Panc1 (cell line): ENCODE measurements at regions not wholly inside any gene's neighbourhood (a gene's known extent, or its start where the extent isn't known, plus 50 kb on each side); places are given as distances from the start of the nearest gene placed in this dataset.

Experiments used
- ATAC-seq: fragments of 200-7000 bp; cut with Tn5 transposase; 2 replicates; pipeline ENCODE4 v1.9.1; 2020; ENCODE audit warnings: mild to moderate bottlenecking, moderate library complexity
- BruUV-seq: library from RNA; stranded (reverse); fragments of 400-500 nt; replicated peaks from 2 replicates; lab custom pipeline; 2021; lab: Mats Ljungman, UMichigan
- CTCF ChIA-PET: fragments of 300-600 bp; sonication (Branson Sonifier 250); formaldehyde crosslinking; loops from one replicate; lab custom pipeline; 2022; ENCODE audit warnings: antibody characterized with exemption; lab: Charles Lee
- POLR2A ChIA-PET: fragments of 300-600 bp; sonication (Branson Sonifier 250); formaldehyde crosslinking; loops from one replicate; lab custom pipeline; 2022; ENCODE audit warnings: antibody characterized with exemption; lab: Charles Lee
- DNase-seq: peaks from one replicate; pipeline ENCODE4 v3.0.0-alpha.2; 2010; ENCODE audit warnings: low read depth, low spot score
- H3K27ac ChIP-seq: 2 replicates; pipeline ENCODE4 v1.5.1; 2011; ENCODE audit warnings: mild to moderate bottlenecking, low read length, inconsistent platforms
- H3K27me3 ChIP-seq: fragments of 200-500 bp; sonication (Bioruptor generic); 2 replicates; pipeline ENCODE4 v1.6.0; 2014; ENCODE audit warnings: low read length, inconsistent platforms; ENCODE audit not compliant: control insufficient read depth, insufficient read depth
- H3K36me3 ChIP-seq: fragments of 200-500 bp; sonication (Bioruptor generic); 2 replicates; pipeline ENCODE4 v1.5.1; 2014; ENCODE audit warnings: inconsistent platforms, mild to moderate bottlenecking, low read length, moderate library complexity; ENCODE audit not compliant: control insufficient read depth, insufficient read depth
- H3K4me1 ChIP-seq: 2 replicates; pipeline ENCODE4 v1.5.1; 2011; ENCODE audit warnings: inconsistent platforms, mild to moderate bottlenecking, low read length, moderate library complexity; ENCODE audit not compliant: control insufficient read depth, insufficient read depth
- H3K4me3 ChIP-seq, 2 experiments: 2 replicates each; pipeline ENCODE4 v1.5.1; 2011 to 2012; ENCODE audit warnings: low read depth in 2 of 2, low read length in 2 of 2, mild to moderate bottlenecking in 2 of 2, inconsistent platforms in 1 of 2, moderate library complexity in 1 of 2
- H3K9me3 ChIP-seq: fragments of 200-500 bp; sonication (Bioruptor generic); 2 replicates; pipeline ENCODE4 v1.5.1; 2014; ENCODE audit warnings: low read depth, mild to moderate bottlenecking, inconsistent platforms, low read length, moderate library complexity; ENCODE audit not compliant: control insufficient read depth, insufficient read depth
- POLR2AphosphoS5 ChIP-seq: IDR thresholded peaks from 2 replicates; pipeline ENCODE4 v1.6.1; 2012; ENCODE audit warnings: mild to moderate bottlenecking, low read depth, low read length, moderate library complexity
- REST ChIP-seq, 2 experiments: IDR thresholded peaks; 2 replicates each; pipeline ENCODE4 v1.6.1; 2011 to 2012; ENCODE audit warnings: low read depth in 2 of 2, control low read depth in 1 of 2, low read length in 1 of 2, mild to moderate bottlenecking in 1 of 2, moderate library complexity in 1 of 2; ENCODE audit not compliant: insufficient read depth in 1 of 2
- SIN3A ChIP-seq: IDR thresholded peaks from 2 replicates; pipeline ENCODE4 v1.6.1; 2012; ENCODE audit warnings: low read depth, mild to moderate bottlenecking, low read length, moderate library complexity, borderline replicate concordance; ENCODE audit not compliant: insufficient read depth
- TCF7L2 ChIP-seq: IDR thresholded peaks from 2 replicates; pipeline ENCODE4 v1.6.1; 2011; ENCODE audit warnings: mild to moderate bottlenecking, low read depth, low read length, inconsistent platforms
- in situ Hi-C: cut with HindIII; loops from 2 replicates; pipeline ENCODE4 v1.10.0; 2016; ENCODE audit warnings: low sequenced_read_pairs, low pct_unique_long_range_greater_than_20kb
- intact Hi-C: fragments of 100-400 bp; cut with micrococcal nuclease; formaldehyde crosslinking; loops from one replicate; pipeline ENCODE4 v1.10.0; 2022; ENCODE audit not compliant: unreplicated experiment
- TF ChIP-seq, protein P1 (sequence below): fragments of 450-650 bp; IDR thresholded peaks from 2 replicates; pipeline ENCODE4 v1.5.1; 2017; ENCODE audit warnings: mild to moderate bottlenecking

DNA sequence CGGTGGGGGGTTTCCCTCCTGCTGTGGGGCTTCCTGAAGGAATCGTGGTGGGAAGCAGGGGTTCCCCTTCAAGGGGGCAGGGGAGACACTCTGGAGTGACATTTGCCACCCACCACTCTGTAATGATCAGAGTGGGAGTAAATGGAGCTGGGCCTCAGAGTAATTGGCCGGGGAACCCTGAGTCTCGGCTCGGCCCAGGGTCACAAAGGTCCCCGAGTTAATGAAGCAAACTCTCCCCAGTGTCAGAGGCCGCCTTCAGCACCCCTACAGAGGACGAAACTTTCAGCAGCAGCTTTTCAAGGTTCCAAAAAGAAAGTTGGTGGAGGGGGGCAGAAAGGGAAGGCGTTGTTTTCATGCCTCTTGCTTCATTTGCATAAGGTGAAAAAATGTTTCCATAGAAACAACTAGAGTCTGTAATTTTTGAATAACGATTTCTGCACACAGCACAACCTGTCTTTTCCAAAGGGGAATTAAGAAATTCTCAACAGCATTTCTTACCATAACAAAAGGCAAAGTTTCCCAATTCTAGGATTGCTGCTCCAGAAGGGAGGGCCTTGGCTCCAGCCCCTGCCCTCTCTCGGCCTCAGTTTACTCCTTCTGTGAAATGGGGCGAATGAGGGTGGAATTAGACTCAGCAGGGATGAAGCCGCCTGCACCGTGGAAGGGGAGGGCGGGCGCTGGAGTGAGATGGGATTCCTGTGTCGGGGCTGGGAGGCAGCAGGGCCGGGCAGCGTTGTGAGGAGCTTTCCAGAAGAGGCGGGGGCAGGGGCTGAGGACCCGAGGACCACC lies 67.0 kb upstream of the BEGAIN start:
- no peaks in the 10 kb centered on the region for H3K36me3 ChIP-seq
- ATAC-seq, result peak; percentile 61
- POLR2A ChIA-PET, result no interaction called here

More for the DNA sequence above, 67.0 kb upstream of the BEGAIN start:
- Histone ChIP-seq H3K27me3 (no peaks in the 10 kb centered on the region), H3K4me3 (peak overlapping the region; percentile 15 to 23; a peak in 3 of 4 replicates), H3K4me1 (peaks cover 27% of the 10 kb centered on the region), H3K9me3 (no peaks in the 10 kb centered on the region), H3K27ac (peak overlapping the region; percentile 75)
- BruUV-seq, result no TSS peak
- CTCF ChIA-PET, result interaction anchor here (0.8 to 1.3 kb wide), 4 partner anchors 110 to 269 kb away, joined by 3 to 5 read pairs (median 3); no protein-coding TSS in a partner anchor
- TF ChIP-seq TCF7L2 (no peak), POLR2AphosphoS5 (no peak), SIN3A (no peak), REST (IDR thresholded peaks at IDR 0.05; ENCODE audit: insufficient read depth in 1 of 2, low read depth in 2 of 2, low read length in 1 of 2) (no peak)
- TF ChIP-seq, protein P1, sequence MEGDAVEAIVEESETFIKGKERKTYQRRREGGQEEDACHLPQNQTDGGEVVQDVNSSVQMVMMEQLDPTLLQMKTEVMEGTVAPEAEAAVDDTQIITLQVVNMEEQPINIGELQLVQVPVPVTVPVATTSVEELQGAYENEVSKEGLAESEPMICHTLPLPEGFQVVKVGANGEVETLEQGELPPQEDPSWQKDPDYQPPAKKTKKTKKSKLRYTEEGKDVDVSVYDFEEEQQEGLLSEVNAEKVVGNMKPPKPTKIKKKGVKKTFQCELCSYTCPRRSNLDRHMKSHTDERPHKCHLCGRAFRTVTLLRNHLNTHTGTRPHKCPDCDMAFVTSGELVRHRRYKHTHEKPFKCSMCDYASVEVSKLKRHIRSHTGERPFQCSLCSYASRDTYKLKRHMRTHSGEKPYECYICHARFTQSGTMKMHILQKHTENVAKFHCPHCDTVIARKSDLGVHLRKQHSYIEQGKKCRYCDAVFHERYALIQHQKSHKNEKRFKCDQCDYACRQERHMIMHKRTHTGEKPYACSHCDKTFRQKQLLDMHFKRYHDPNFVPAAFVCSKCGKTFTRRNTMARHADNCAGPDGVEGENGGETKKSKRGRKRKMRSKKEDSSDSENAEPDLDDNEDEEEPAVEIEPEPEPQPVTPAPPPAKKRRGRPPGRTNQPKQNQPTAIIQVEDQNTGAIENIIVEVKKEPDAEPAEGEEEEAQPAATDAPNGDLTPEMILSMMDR, result no peak
- DNase-seq, result no peak
- in situ Hi-C loops (no loop called here), intact Hi-C loops (loop anchor here (1.0 kb wide), 1 partner anchor 265 kb away; no protein-coding TSS in a partner anchor)
